GM18867 (cell line): ENCODE measurements at regions not wholly inside any gene's neighbourhood (a gene's known extent, or its start where the extent isn't known, plus 50 kb on each side); places are given as distances from the start of the nearest gene placed in this dataset.
"Not testable (repeated sequence)": the region's sequence is repeated elsewhere in the genome, so short reads cannot be mapped to it uniquely, and the experiment has no call there.

Experiments
- ATAC-seq: cut with Tn5 transposase; IDR thresholded peaks from one replicate; pipeline ENCODE4 v1.9.1; 2021; ENCODE audit warnings: mild to moderate bottlenecking, moderate library complexity; ENCODE audit not compliant: unreplicated experiment

DNA sequence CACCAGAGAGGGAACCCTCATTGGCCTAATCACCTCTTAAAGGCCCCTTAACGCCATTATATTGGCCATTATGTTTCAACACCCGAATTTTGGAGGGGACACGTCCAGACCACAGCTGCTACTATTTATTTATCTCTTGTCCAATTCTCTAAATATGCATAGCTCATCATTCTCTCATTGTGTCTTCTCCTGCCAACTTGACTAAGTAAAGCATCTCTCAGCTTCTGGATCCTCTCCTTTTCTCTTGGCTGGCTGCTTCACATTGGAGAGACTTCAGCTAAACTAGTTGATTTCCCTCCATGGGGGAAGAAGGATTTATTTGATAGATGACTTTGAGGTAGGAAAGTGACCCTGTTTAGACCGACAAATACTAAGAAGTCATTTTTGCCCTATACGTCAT, 120.4 kb upstream of the KRR1 start:
- no peak for ATAC-seq

DNA sequence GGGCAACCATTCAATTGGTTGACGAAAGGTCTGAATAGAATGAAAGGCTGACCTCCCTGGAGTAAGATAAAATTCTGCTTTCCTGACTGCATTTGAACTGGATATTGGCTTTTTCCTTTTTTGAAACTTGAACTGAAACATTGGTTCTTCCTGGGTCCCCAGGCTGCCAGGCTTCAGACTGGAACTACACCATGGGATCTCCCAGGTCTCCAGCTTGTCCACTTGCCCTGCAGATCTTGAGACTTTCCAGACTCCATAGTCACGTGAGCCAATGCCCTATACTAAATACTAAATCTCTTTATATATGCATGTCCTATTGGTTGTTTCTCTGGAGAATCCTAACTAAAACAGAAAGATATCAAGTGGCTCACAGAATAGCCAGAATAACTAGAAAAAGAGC, 118.7 kb upstream of the KRR1 start:
- ATAC-seq = no peak

DNA sequence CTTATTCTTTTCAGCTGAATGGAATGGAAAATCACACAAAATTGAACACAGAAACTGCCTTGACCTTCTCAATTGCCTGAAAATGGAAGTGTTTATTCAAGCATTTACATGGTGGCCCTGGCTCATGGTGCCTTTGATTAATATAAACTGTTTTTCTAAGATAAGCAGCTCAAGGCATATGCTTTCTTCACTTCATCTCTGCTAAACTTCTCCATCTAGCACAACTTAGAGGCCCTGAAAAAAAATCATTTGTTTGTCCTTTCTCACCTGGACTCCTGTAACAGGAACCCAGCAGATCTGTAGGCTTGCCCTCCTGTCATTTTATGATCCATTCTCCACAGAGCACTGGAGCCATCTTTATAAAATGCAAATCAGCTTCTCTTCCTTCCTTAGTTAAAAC, 117.5 kb upstream of the KRR1 start:
- no peak for ATAC-seq

DNA sequence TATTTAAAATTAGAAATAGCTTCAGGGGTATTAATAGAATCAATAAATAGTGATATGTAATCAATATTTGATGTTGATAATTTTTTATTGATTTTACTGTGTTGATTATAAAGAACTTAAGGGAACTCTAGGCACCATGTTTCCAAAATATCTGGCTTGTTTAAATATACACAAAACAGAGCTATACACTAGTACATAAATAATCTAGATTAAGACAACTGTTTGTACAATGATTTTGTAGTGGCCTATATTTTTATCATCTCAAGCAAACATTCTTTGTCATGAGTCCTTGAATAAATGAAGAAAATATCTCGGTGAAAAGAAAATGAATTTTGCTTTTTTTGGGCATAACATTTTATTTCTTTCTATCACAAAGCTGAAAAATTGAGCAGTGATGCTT, 117.1 kb upstream of the KRR1 start:
- ATAC-seq = no peak

DNA sequence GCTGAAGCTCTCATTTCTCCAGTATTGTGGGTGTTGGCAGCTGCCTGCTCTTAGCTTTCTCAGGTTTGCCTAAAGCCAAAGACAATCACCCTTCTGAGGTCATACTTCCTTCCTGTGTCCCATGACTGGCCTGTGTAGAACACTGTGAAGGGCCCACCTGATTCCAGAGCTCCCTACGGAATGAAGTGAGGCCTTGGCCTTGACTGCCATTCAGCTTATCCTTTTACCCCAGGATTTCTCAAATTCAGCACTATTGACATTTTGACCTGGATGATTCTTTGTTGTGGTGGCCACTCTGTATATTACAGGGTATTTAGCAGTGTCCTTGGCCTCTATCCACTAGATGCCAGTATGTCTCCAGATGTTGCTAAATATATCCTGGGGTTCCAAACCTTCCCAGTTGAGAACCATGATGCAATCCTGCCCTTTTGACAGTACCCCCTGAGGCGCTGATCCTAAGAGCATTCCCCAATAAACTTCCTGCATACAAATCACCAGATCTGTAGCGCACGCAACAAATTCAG, 112.3 kb upstream of the KRR1 start:
- ATAC-seq = no peak

DNA sequence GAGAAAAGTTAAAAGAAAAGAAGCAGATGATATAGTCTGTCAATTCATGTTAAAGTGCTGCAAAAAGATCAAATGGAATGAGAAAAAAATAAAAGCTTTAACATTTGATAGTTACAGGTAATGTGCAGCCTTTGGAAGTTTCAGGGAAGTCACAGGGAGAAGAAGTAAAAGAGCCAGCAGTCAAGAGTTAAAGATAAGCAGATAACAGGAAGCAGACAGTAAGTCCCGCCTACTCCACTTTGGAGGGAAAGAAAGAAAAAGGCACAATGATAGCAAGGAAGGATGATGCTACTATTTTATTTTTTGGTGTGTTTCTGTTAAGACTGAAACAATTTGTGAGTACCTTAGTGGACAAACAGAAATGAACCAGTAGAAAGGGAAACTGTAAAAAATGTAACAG, 111.1 kb upstream of the KRR1 start:
- no peak for ATAC-seq

DNA sequence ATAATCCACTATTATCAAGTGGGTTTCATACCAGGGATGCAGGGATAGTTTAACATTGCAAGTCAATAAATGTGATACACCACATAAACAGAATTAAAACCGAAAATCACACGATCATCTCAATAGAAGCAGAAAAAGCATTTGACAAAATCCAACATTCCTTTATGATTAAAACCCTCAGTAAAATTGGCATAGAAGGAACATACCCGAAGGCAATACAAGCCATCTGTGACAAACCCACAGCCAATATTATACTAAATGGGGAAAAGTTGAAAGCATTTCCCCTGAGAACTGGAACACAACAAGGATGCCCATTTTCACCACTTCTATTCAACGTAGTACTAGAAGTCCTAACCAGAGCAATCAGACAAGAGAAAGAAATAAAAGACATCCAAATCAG, 103.0 kb upstream of the KRR1 start:
- ATAC-seq = not testable (repeated sequence)

DNA sequence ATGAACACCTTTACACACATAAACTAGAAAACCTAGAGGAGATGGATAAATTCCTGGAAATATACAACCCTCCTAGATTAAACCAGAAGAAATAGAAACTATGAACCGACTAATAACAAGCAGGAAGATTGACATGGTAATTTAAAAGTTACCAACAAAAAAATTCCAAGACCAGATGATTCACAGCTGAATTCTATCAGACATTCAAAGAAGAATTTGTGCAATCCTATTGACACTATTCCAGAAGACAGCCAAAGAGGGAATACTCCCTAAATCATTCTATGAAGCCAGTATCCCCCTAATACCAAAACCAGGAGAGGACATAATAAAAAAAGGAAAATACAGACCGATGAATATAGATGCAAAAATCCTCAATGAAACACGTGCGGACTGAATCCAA, 102.6 kb upstream of the KRR1 start:
- no peak for ATAC-seq

DNA sequence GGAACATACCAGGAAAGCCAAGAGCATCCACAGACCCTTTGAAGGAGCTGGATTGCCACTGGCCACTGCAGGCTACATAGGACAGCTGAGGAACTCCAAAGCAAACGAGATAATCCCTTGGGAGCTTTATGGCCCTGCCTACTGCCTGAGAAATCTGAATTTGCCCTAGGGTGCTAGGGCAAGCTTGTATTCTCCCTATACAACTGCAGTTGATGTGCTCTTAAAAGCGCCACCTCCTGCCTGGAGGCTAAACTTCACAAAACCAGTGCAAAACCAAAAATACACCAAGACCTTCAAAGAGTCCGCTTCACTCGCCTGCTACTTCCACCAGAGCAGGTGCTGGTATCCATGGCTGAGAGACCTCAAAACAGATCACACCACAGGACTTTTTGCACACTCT, 99.6 kb upstream of the KRR1 start:
- ATAC-seq = no peak

DNA sequence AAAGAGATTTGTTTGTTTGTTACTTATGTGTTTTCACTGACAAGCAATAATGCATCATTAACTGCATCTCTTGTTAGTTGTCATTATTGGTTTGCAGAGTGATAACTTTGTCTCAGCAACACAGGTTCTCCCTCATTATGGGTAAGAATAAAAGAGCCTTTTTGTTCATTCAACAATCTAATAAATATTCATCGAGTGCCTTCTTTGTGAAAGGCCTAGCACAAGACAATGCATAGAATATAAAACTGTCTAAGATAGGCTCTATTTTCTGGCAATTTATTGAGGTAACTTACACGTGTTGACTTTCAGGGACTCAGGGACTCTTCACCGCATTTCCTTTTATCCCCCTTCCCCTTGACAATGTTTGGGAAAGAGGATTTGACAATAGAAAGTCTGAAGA, 95.5 kb upstream of the KRR1 start:
- no peak for ATAC-seq

DNA sequence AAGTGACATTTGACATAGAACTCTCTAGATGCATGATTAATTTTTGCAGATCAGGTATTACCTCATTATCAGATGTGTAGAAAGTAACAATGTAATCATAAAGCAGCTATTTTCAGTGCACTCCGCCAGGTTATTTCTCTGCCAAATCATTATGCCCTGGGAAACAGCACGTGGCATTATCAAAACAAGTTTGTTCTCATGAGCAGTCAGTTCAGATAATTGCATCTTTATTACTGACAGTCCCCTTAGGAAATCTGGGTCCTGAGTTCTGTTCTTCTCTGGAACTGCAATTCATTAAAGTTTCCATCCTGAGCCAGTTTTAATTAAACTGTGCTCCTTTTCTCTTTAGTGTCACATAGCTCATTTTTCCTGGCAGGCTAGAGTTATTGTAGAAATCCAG, 94.7 kb upstream of the KRR1 start:
- ATAC-seq = no peak

DNA sequence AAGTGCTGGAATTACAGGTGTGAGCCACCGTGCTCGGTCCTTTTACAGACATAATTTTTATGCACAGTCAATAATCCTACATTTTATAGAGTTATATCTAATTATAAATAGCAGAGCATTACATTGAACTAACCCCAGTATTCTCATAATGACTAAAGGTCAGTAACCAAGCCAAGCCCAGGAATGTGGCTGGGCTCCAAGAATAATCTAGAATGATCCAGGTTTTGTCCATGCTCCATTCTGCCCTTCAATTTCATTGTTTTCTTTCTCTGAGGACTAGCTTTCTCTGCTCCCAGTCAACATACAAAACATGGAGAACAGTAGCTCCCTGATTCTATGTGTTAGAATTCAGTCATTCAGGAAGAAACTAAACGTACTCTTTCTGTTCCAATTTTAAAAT, 92.1 kb upstream of the KRR1 start:
- no peak for ATAC-seq

DNA sequence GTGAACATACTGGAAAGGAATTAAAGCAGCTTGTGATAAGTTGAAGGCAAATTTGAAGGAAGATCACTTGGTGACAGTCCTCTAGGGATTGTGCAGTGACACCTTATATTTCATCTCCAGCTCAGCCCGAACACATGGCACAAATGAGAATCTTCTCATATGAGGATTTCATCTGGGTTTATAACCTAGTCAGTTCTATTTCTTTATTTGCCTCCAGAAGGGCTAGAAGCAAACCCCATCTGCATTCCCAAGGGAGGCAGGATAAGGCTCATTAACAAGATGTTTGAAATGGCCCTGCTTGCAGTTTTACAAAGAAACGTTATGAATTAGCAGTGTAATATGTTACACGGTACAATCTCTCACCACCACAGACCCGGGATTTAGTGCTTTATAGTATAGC, 90.7 kb upstream of the KRR1 start:
- no peak for ATAC-seq

DNA sequence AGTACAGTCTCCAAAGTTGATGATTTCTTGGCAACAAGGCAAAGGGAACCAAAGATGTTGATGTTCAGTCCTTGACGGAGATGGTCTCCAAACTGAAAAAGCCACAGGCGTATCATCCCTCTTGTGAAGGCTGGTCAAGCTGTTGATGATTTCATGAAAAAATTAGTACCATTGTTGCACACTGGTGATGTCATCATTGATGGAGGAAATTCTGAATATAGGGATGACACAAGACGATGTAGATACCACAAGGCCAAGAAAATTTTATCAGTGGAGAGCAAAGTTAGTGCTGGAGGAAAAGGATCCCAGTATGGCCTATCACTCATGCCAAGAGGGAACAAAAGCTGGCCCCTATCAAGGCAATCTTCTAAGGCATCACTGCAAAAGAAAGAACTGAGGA, 88.7 kb upstream of the KRR1 start:
- no peak for ATAC-seq

DNA sequence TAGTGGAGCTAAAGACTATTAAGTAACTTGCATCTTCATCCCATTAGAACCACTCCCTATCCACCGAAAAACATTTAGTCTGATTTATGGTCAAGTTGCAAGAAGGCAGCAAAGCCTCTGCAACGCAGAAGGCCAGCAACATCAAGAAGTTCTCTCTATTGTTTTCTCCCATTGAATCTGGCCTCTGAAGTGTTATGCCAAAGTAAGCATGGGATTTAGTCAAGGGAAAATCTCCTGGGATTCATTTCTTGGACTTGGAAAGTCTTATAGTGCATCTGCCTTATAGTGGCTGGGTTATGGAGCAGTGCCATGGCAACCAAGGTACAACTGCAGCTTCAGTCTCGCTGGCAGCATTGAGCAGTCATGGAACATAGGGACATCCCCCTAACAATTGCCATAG, 87.7 kb upstream of the KRR1 start:
- no peak for ATAC-seq

DNA sequence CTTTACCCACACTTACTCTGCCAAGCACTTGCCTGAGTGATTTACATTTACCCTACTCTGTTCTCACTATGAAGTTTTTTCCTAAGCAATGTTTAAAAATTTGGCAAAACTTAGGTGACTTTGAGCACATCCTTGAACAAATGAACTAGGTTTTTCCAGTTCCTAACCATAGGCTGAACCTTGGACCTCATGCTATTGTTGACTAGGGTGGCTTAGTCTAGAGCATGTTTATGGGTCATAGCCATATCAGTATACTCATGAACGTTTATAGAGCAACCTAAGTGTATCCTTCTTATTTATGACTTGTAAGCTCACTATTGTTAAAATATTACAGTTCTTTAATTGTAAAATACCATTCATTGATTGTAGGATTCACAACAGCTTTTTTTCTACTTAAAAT, 85.0 kb upstream of the KRR1 start:
- ATAC-seq = no peak

DNA sequence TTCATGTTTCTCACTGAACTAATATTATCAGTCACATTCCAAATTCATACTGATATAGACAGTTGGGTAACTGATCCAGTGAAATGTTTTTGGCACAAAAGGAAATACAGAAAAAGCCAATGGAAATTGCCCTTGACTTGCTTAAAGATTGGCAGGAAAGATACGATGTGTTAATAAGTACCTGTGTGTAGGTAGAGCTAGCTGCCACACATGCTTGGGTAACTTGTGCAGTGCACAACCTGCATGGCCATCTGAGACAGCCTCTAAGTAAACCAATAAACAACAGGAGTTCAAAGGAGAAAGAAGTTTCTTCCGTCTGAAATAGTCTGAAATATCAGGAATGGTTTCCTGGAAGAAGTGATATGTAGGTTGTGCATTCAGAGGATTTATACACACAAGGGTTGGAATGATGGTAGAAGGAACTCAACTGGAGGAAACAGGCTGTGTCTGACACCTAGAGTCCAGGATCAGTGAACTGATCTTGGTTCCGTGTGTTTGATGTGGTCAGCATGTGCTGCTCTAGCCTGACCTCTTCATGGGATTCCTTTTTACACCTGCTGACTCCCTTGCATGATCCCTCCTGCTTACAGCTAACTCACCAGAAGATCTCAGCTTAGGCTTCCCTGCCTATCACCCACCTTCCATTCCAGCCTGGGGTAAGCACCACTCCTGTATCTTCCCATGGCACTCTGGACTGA, 81.4 kb upstream of the KRR1 start:
- ATAC-seq = no peak

DNA sequence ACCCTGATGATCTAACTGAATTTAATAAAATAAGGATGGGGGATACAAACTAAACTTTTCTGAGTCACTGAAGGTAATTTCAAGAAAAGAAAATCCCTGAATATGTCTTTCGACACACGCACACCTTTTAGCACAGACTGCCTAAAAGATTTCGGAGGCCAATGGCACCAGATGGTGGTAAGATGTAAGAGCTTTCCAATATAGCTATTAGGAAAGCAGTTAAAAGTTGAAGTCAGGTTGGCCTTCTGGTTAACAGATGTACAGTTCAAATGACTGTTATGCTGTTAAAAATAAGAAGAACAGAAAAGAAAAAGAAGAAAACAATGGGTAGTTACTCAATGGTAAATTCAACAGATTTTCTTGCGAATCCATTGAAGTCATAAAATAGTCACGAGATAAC, 80.7 kb upstream of the KRR1 start:
- no peak for ATAC-seq

DNA sequence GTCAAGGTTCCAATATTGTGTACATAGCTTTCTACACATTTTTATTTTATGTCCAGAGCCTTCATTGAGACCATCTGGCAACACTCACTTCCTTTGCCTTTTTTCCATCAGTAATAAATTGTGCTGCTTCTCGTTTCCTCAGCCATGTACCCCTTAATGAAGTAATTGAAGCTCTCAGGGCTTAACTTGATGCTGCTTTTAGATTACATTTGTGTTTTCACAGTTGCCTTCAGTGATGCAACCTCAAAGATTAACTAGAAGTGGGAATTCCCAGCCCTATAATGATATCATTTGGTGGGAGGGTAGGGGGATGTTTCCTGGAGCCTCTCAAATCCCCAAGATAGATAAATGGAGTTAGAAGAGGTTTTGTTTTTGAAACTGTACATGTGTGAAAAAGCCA, 80.2 kb upstream of the KRR1 start:
- ATAC-seq = no peak

DNA sequence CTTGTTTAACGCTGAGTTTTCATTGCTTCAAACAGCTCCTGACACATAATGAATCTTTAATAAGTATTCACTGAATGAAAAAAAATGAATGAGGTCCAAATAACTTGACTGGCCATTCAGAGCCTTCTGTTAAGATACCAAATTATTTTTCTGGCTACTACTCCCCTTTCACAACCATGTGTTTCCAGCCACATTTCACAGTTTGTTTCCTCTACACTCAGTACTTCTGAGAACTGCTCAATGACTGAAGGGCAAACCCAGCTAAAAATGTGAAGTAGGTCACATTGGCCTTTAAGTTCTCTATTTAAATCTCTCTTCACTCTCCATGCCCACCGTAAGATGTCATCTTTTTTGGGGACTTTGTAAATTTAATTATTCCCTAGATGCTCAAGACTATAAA, 78.4 kb upstream of the KRR1 start:
- no peak for ATAC-seq

DNA sequence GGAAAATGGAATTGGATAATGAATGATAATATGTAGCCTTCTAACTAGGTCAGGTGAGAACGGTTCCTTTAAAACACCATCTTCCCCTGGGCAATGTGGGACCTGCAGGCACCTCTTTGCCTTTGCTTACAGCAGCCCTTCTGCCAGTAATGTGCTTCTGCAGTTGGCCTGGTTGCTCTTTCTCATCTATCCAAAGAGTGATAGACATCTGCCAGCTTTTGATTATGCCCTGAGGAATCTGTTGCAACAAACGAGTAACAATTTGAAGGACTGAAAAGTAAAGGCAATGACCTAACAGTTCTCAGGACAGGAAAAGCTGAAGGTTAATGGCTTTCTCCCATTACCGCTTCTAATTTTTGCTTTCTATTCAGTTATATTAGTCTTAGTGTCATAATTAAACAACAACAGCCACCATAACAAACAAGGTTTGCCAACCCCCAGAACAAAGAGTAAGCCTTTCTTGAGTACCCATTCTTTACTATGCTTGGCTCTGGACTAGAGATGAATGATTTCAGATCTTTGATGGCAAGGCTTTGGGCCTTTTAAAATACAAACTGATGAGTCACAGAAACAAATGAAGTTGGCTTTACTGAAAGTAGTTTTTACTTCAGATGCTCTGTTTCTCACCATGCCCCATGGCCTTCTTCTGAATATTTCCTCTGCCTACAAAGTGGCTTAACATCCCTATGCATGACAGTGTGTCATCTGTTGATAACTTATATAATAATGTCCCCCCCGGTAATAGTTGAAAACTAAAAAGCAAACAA, 76.1 kb upstream of the KRR1 start:
- ATAC-seq = no peak

DNA sequence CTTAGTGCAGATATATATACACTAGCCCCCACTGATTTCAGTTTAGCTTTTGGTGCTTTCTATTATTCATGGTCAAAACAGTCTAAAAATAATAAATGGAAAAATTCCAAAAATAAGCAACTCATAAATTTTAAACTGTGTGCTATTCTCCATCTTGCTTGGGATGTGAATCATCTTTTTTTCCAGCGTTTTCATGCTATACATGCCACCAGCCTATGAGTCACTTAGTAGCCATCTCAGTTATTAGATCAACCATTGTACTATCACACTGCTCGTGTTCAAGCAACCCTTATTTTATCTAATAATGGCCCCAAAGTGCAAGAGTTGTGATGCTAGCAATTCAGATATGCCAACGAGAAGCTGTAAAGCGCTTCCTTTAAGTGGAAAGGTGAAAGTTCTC, 73.9 kb upstream of the KRR1 start:
- no peak for ATAC-seq

DNA sequence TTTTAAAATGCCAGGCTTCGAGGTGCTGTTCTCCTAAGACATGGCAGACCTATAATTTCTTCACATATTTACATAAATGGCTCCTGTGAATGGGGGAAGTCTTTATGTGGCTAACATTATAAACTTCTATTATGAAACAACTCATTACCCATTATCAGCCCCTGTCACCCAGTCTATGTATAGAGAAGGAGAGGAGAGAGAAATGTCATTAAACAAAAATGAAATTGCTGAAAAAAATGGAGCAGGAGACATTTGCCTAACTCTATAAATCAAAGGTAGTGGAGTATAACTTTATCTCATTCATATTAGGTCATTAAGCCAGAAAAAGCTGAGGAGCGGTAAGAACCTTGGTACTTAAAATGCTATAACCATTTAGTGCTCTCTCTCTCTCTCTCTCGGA, 71.9 kb upstream of the KRR1 start:
- no peak for ATAC-seq
